Sigmoid colon (tissue), 6 donors: ENCODE measurements at regions not wholly inside any gene's neighbourhood (a gene's known extent, or its start where the extent isn't known, plus 50 kb on each side); places are given as distances from the start of the nearest gene placed in this dataset.

Experiments
- DNase-seq: peaks from one replicate; pipeline ENCODE4 v3.0.0-alpha.2; 2019
- H3K27ac ChIP-seq, 4 donors: fragments of 200-600 bp; sonication (generic); one replicate each; pipeline ENCODE4 v1.5.1; 2016 to 2019; ENCODE audit warnings: mild to moderate bottlenecking in 1 of 4
- H3K27me3 ChIP-seq, 3 donors: fragments of 200-600 bp; sonication (generic); one replicate each; pipeline ENCODE4 v1.5.1; 2019; ENCODE audit warnings: mild to moderate bottlenecking in 1 of 3
- H3K36me3 ChIP-seq, 4 donors: fragments of 200-600 bp; sonication (generic); one replicate each; pipeline ENCODE4 v1.5.1; 2016 to 2019
- H3K4me1 ChIP-seq, 4 donors: fragments of 200-600 bp; sonication (generic); one replicate each; pipeline ENCODE4 v1.5.1; 2017 to 2019
- H3K4me3 ChIP-seq, 4 donors: fragments of 200-600 bp; sonication (generic); one replicate each; pipeline ENCODE4 v1.5.1; 2017 to 2019; ENCODE audit warnings: mild to moderate bottlenecking in 2 of 4, moderate library complexity in 1 of 4
- H3K9me3 ChIP-seq, 4 donors: fragments of 200-600 bp in 3 of 4; sonication (generic) in 3 of 4; one replicate each; pipeline versions ENCODE4 v1.5.1 to v1.6.1; 2013 to 2019
- EP300 ChIP-seq, 4 donors: sonication (generic); formaldehyde crosslinking; IDR thresholded peaks; one replicate each; pipeline ENCODE4 v1.6.1; 2017; ENCODE audit warnings: antibody characterized with exemption in 4 of 4
- POLR2A ChIP-seq, 2 donors: fragments of 450-650 bp; IDR thresholded peaks; one replicate each; pipeline ENCODE4 v1.6.1; 2016; ENCODE audit warnings: antibody characterized with exemption in 2 of 2, mild to moderate bottlenecking in 2 of 2, moderate library complexity in 2 of 2
- POLR2AphosphoS5 ChIP-seq, 4 donors: sonication (generic); formaldehyde crosslinking; IDR thresholded peaks; one replicate each; pipeline ENCODE4 v1.6.1; 2017; ENCODE audit warnings: antibody characterized with exemption in 4 of 4
- WGBS, 2 donors: extraction: QIAGEN DNeasy Blood & Tissue Kit; methylation state at CpG; one replicate each; pipeline ENCODE4 v1.1.7; 2013; 5-methylcytosine and 5-hydroxymethylcytosine counted together
- intact Hi-C: fragments of 100-400 bp; cut with DNase I; formaldehyde crosslinking; loops from one replicate; pipeline ENCODE4 v1.15.1; 2023
- TF ChIP-seq, protein P1 (sequence below), 4 experiments: fragments of 450-650 bp in 3 of 4; fragments of 200-600 bp in 1 of 4; IDR thresholded peaks; one replicate each; pipeline ENCODE4 v1.5.1; 2016 to 2019; ENCODE audit warnings: antibody characterized with exemption in 4 of 4, mild to moderate bottlenecking in 3 of 4, moderate library complexity in 2 of 4
- donor health status: healthy with polysubstance abuse.
- donor health status: healthy.

DNA sequence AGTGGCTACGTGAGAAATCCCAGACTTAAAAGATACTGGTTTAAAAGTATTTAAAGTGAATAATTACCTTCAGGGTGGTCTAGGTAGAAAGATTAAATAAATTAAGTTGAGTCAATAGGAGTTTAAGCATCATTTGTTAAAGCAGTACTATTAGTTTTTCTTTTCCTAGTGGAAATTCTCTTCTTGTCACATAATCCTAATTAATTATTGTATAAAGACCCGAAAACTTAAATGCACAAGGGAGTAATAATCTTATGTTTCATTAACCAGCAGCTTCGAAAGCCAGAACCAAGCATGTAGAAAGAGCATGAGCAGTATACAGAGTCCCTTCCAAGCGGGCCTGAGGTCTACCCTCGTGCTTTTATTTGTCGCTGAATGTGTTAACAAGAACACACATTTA, 90.2 kb upstream of the SKOR2 start:
- Histone ChIP-seq H3K27ac (no peak overlapping the region), H3K27me3 (no peaks in the 10 kb centered on the region), H3K9me3 (no peaks in the 10 kb centered on the region), H3K36me3 (no peaks in the 10 kb centered on the region), H3K4me3 (no peak overlapping the region), H3K4me1 (no peaks in the 10 kb centered on the region)
- DNase-seq: no peak
- 80% methylated on average over 6 of the region's 6 CpGs for WGBS, 2 donors
- no peak for TF ChIP-seq EP300 (IDR thresholded peaks at IDR 0.05)
- TF ChIP-seq POLR2AphosphoS5 (IDR thresholded peaks at IDR 0.05): no peak
- TF ChIP-seq POLR2A (IDR thresholded peaks at IDR 0.05): no peak
- TF ChIP-seq, protein P1, sequence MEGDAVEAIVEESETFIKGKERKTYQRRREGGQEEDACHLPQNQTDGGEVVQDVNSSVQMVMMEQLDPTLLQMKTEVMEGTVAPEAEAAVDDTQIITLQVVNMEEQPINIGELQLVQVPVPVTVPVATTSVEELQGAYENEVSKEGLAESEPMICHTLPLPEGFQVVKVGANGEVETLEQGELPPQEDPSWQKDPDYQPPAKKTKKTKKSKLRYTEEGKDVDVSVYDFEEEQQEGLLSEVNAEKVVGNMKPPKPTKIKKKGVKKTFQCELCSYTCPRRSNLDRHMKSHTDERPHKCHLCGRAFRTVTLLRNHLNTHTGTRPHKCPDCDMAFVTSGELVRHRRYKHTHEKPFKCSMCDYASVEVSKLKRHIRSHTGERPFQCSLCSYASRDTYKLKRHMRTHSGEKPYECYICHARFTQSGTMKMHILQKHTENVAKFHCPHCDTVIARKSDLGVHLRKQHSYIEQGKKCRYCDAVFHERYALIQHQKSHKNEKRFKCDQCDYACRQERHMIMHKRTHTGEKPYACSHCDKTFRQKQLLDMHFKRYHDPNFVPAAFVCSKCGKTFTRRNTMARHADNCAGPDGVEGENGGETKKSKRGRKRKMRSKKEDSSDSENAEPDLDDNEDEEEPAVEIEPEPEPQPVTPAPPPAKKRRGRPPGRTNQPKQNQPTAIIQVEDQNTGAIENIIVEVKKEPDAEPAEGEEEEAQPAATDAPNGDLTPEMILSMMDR (IDR thresholded peaks at IDR 0.05): no peak
- intact Hi-C loops: no loop called here

DNA sequence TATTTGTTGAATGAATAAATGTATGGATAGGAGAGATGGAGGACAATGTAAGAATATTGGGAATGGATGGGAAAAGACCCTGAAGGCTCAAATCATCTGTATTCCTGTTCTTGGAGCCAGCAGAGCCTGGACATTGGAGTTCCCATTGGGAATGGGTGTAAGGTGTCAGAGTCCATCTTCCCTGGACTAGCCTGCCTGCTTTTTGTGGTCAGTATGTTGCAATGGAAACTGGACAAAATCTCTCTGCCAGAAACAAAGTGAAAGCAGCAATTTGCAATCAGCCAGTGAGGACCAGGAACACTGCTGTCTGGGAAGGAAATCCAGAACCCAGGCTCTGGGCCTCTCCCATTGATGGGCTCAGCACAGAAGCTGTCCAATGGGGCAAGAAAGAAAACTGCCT, 83.5 kb upstream of the SKOR2 start:
- Histone ChIP-seq H3K27ac (no peak overlapping the region), H3K36me3 (no peaks in the 10 kb centered on the region), H3K27me3 (no peaks in the 10 kb centered on the region), H3K4me1 (no peaks in the 10 kb centered on the region), H3K9me3 (no peaks in the 10 kb centered on the region), H3K4me3 (no peak overlapping the region)
- TF ChIP-seq POLR2A (IDR thresholded peaks at IDR 0.05) (no peak), EP300 (IDR thresholded peaks at IDR 0.05) (no peak), POLR2AphosphoS5 (IDR thresholded peaks at IDR 0.05) (no peak)
- TF ChIP-seq, protein P1 (IDR thresholded peaks at IDR 0.05): no peak
- DNase-seq: no peak
- intact Hi-C loops: no loop called here

DNA sequence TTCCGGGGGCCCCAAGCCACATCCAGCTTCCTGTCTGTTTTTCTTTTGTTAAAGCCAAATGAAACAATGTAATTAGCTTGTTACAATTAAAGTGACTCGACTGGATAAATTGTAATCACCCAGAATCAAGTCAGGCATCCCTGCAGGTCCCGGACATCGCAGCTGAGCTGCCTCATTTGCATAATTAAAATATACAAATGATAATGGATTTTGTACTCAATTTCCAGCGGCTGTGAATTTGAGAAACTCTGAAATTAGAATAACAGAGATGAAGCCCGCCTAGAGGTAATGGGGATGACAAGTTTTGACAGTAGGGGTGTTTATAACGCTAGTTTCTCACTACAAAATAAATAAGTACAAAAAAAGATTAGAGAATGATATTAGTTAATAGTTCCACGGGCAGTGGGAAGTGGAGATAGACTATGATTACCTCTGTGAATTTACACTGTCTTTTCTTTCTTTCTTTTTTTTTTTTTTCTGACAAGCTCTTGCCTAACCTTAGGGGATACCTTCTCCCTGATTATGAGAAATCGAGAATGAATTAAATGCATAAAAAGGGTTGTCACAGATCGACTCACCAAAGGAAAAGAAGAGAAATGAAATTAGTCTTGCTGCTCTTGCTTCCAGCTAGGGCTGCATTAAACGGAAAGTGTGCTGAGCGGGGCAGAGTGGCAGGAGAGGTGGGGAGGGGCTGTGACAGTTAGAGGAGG, 82.6 kb upstream of the SKOR2 start:
- no peak for DNase-seq
- Histone ChIP-seq H3K36me3 (no peaks in the 10 kb centered on the region), H3K9me3 (no peaks in the 10 kb centered on the region), H3K4me1 (no peaks in the 10 kb centered on the region), H3K4me3 (no peak overlapping the region), H3K27ac (no peak overlapping the region), H3K27me3 (no peaks in the 10 kb centered on the region)
- intact Hi-C loops: no loop called here
- WGBS, 2 donors: 73 to 80% methylated on average over 12 of the region's 12 CpGs
- TF ChIP-seq, protein P1 (IDR thresholded peaks at IDR 0.05): no peak
- TF ChIP-seq POLR2AphosphoS5 (IDR thresholded peaks at IDR 0.05): no peak
- TF ChIP-seq POLR2A (IDR thresholded peaks at IDR 0.05): no peak
- no peak for TF ChIP-seq EP300 (IDR thresholded peaks at IDR 0.05)

DNA sequence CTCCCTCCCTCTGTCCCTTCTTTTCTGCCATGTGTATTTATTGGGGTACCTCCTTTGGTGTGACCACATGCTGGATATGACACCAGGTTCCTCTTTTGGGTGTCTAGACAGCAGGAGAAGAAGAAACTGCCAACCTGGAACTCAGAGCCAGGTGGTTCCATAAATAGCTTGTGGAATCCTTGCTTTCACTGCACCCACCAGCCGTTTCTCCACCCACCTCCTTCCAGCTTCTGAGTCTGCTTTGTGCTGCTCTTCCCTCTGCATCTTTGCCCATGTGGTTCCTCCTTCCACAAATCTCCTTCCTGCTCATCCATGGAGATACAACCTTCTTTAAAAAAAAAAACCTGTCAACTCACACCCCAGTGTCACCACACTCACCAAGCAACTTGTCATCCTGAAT, 80.2 kb upstream of the SKOR2 start:
- H3K9me3 ChIP-seq: no peaks in the 10 kb centered on the region
- 60 to 79% methylated on average over 1 of the region's 1 CpG for WGBS, 2 donors
- no peaks in the 10 kb centered on the region for H3K36me3 ChIP-seq
- no peak for DNase-seq
- intact Hi-C loops: no loop called here
- no peak overlapping the region for H3K27ac ChIP-seq
- H3K4me3 ChIP-seq: no peak overlapping the region
- no peaks in the 10 kb centered on the region for H3K4me1 ChIP-seq
- no peaks in the 10 kb centered on the region for H3K27me3 ChIP-seq
- TF ChIP-seq POLR2AphosphoS5 (IDR thresholded peaks at IDR 0.05): no peak
- TF ChIP-seq POLR2A (IDR thresholded peaks at IDR 0.05): no peak
- TF ChIP-seq, protein P1 (IDR thresholded peaks at IDR 0.05): no peak
- no peak for TF ChIP-seq EP300 (IDR thresholded peaks at IDR 0.05)

DNA sequence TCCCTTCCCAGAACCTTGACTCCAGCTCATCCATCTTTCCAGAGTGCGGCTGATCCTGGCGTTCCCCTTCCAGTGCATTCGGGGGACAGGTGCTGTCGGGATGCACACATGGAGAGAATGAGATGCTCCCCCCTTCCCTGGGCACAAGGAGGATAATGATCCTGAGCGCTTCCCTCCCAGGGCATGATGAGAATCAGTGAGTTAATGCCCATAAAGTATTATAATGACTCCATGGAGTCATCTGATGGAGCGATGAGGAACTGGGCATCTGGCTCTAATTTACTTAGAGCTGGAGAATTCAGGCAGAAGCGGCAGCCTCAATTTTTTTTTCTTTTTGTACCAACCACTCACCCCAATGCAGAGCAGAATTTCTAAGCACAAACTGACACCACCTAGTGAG, 79.6 kb upstream of the SKOR2 start:
- H3K27me3 ChIP-seq: no peaks in the 10 kb centered on the region
- no peak overlapping the region for H3K27ac ChIP-seq
- intact Hi-C loops: no loop called here
- no peaks in the 10 kb centered on the region for H3K4me1 ChIP-seq
- no peak for TF ChIP-seq EP300 (IDR thresholded peaks at IDR 0.05)
- TF ChIP-seq POLR2A (IDR thresholded peaks at IDR 0.05): no peak
- no peak for TF ChIP-seq POLR2AphosphoS5 (IDR thresholded peaks at IDR 0.05)
- TF ChIP-seq, protein P1 (IDR thresholded peaks at IDR 0.05): no peak
- no peaks in the 10 kb centered on the region for H3K36me3 ChIP-seq
- DNase-seq: no peak
- WGBS, 2 donors: 82 to 91% methylated on average over 7 of the region's 7 CpGs
- H3K9me3 ChIP-seq: no peaks in the 10 kb centered on the region
- no peak overlapping the region for H3K4me3 ChIP-seq
